Right atrium auricular region (tissue), 2 donors: ENCODE measurements at regions not wholly inside any gene's neighbourhood (a gene's known extent, or its start where the extent isn't known, plus 50 kb on each side); places are given as distances from the start of the nearest gene placed in this dataset.
"Not testable (repeated sequence)": the region's sequence is repeated elsewhere in the genome, so short reads cannot be mapped to it uniquely, and the experiment has no call there.

ENCODE experiments used
- DNase-seq: peaks from one replicate; pipeline ENCODE4 v3.0.0-alpha.2; 2019; ENCODE audit warnings: low spot score
- H3K27ac ChIP-seq, 2 donors: fragments of 200-600 bp; sonication (generic); 1 replicate in 1 of 2; 2 replicates in 1 of 2; pipeline ENCODE4 v1.5.1; 2016 to 2019
- H3K27me3 ChIP-seq, 2 donors: fragments of 200-600 bp; sonication (generic); one replicate each; pipeline versions ENCODE4 v1.5.1 to v1.6.0; 2017 to 2019
- H3K36me3 ChIP-seq: fragments of 200-600 bp; sonication (generic); one replicate; pipeline ENCODE4 v1.5.1; 2016
- H3K4me1 ChIP-seq, 2 donors: fragments of 200-600 bp; sonication (generic); one replicate each; pipeline versions ENCODE4 v1.5.1 to v1.6.0; 2017 to 2019
- H3K4me3 ChIP-seq, 2 donors: fragments of 200-600 bp; sonication (generic); 1 replicate in 1 of 2; 2 replicates in 1 of 2; pipeline ENCODE4 v1.5.1; 2017 to 2019; ENCODE audit warnings: mild to moderate bottlenecking in 1 of 2, moderate library complexity in 1 of 2
- H3K9me3 ChIP-seq, 2 donors: fragments of 200-600 bp; sonication (generic); one replicate each; pipeline ENCODE4 v1.5.1; 2019
- TF ChIP-seq, protein P1 (sequence below), 2 donors: fragments of 200-600 bp; sonication (generic); IDR thresholded peaks; one replicate each; pipeline ENCODE4 v1.5.1; 2019; ENCODE audit warnings: antibody characterized with exemption in 2 of 2

DNA sequence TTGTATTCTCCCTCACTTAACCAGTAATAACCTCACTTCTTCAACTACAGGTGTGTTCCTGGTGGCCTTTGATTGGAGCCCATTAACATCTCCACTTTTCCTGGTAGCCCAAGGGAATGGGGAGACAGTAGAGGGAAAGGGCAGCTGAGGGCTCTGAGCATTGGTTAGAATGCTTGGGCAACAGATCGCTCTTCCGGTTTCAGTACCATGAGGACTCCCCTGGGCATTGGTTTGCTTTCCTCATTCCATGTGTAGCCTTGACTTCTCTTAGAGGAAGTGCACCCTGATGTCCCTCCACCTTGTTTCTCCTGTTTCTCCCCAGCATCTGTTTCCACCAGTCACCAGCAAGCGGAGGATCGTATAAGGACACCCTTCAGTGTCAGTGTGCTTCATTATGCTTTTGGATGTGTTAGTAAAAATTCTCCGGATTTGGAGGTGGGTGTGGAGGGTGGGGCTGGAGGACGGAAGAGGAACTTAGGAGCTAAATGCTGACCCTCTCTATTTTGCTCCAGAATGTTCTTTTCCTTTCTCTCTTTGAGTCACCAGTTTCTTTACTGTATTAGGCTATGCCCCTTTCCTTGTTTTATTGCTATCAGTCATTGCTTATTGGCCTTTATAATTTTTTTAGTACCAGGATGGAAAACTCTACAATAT lies 50.6 kb upstream of the ZNG1B start:
- not testable (repeated sequence) for H3K27me3 ChIP-seq, H3K36me3 ChIP-seq, DNase-seq, H3K9me3 ChIP-seq, H3K4me1 ChIP-seq, H3K4me3 ChIP-seq, H3K27ac ChIP-seq

GRCh38 chr2:113379621-113380020 lies 57.9 kb upstream of the ZNG1B start:
- not testable (repeated sequence) for H3K27me3 ChIP-seq, H3K27ac ChIP-seq, H3K4me3 ChIP-seq, DNase-seq, H3K9me3 ChIP-seq, H3K4me1 ChIP-seq, H3K36me3 ChIP-seq

- H3K4me3 ChIP-seq: no peak overlapping the region
- H3K4me1 ChIP-seq: no peaks in the 10 kb centered on the region
- DNase-seq: no peak
- peak overlapping the region in 1 of 2 donors; percentile 2 for H3K27ac ChIP-seq
- TF ChIP-seq, protein P1, sequence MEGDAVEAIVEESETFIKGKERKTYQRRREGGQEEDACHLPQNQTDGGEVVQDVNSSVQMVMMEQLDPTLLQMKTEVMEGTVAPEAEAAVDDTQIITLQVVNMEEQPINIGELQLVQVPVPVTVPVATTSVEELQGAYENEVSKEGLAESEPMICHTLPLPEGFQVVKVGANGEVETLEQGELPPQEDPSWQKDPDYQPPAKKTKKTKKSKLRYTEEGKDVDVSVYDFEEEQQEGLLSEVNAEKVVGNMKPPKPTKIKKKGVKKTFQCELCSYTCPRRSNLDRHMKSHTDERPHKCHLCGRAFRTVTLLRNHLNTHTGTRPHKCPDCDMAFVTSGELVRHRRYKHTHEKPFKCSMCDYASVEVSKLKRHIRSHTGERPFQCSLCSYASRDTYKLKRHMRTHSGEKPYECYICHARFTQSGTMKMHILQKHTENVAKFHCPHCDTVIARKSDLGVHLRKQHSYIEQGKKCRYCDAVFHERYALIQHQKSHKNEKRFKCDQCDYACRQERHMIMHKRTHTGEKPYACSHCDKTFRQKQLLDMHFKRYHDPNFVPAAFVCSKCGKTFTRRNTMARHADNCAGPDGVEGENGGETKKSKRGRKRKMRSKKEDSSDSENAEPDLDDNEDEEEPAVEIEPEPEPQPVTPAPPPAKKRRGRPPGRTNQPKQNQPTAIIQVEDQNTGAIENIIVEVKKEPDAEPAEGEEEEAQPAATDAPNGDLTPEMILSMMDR (IDR thresholded peaks at IDR 0.05): no peak
- no peaks in the 10 kb centered on the region for H3K9me3 ChIP-seq
- H3K36me3 ChIP-seq: no peaks in the 10 kb centered on the region
- no peaks in the 10 kb centered on the region for H3K27me3 ChIP-seq
Measured at GRCh38 chr2:113376913-113377445, 60.5 kb upstream of the ZNG1B start.

DNA sequence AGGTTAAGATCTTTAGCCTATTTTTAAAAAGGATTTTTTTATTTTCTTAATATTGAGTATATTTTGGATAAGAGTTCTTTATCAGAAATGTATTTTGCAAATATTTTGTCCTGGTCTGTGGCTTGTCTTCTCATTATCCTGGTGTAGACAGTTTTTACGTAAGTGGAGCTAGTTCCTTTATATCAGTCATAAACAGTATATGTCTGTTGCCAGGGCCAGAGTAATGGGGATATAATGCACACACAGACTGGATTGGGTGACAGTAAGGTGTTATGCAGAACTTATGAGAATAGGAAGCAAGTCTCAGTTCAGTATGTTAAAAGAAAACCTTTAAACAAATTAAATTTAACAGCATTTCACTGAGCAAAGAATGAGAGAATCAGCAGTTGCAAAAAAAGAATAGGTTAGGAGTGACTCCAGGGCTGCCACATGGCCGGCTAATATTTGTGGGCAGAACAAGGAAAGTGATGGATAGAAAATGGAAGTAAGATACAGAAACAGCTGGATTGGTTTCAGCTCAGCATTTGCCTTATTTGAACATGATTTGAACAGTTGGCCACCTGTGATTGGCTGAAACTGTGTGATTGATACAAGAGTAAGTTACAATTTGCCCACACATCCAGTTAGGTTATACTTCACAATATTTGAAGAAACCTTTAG lies 61.1 kb upstream of the ZNG1B start:
- no peaks in the 10 kb centered on the region for H3K9me3 ChIP-seq
- no peak overlapping the region for H3K27ac ChIP-seq
- no peak for DNase-seq
- H3K4me3 ChIP-seq: no peak overlapping the region
- no peaks in the 10 kb centered on the region for H3K27me3 ChIP-seq
- no peaks in the 10 kb centered on the region for H3K4me1 ChIP-seq
- TF ChIP-seq, protein P1 (IDR thresholded peaks at IDR 0.05): no peak
- H3K36me3 ChIP-seq: no peaks in the 10 kb centered on the region

- H3K4me3 ChIP-seq, H3K36me3 ChIP-seq, H3K9me3 ChIP-seq, H3K4me1 ChIP-seq, H3K27ac ChIP-seq, H3K27me3 ChIP-seq, DNase-seq: not testable (repeated sequence)
Measured at GRCh38 chr2:113374857-113375256, 62.6 kb upstream of the ZNG1B start.

- not testable (repeated sequence) for H3K9me3 ChIP-seq, H3K4me1 ChIP-seq, H3K27me3 ChIP-seq, H3K4me3 ChIP-seq, H3K36me3 ChIP-seq, DNase-seq, H3K27ac ChIP-seq
Measured at GRCh38 chr2:113372258-113372834, 65.1 kb upstream of the ZNG1B start.

DNA sequence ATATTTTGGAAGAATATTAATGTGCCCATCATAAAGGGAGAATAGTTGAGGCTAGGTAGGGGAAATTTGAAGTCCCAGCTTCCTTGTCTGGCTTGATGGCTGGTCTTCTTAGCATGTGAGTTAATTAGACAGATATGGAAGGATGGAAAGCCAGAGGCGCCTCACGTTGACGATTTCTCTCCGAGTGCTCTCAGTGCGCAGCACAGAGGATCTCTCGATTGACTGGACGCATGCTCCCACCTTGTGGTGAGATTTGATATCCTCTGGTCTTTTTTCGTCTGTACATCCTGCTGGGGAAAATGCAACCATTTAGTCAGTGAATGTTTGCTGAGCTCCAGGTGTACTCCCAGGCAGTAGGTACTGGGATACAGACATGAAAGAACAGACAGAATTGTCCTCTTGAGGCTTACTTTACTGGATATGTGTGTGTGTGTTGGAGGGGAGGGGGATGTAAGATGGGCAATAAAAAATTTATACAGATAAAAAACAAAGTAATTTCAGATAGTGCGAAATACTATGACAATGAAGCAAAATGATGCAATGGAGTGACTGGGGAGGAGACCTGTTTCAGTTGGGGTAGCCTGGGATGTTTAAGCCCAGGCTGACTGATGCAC lies 66.9 kb upstream of the ZNG1B start:
- TF ChIP-seq, protein P1 (IDR thresholded peaks at IDR 0.05): peak; percentile 47 to 76
- no peaks in the 10 kb centered on the region for H3K36me3 ChIP-seq
- H3K27me3 ChIP-seq: no peaks in the 10 kb centered on the region
- H3K4me1 ChIP-seq: no peaks in the 10 kb centered on the region
- no peak overlapping the region for H3K27ac ChIP-seq
- peak; percentile 81 for DNase-seq
- H3K9me3 ChIP-seq: no peaks in the 10 kb centered on the region
- no peak overlapping the region for H3K4me3 ChIP-seq
